Limb (tissue), 2 donors: ENCODE measurements at regions not wholly inside any gene's neighbourhood (a gene's known extent, or its start where the extent isn't known, plus 50 kb on each side); places are given as distances from the start of the nearest gene placed in this dataset.
"Not testable (repeated sequence)": the region's sequence is repeated elsewhere in the genome, so short reads cannot be mapped to it uniquely, and the experiment has no call there.

Experiments
- DNase-seq, 2 donors: peaks; one replicate each; pipeline ENCODE4 v3.0.0-alpha.2; 2016; ENCODE audit errors: extremely low spot score in 2 of 2

DNA sequence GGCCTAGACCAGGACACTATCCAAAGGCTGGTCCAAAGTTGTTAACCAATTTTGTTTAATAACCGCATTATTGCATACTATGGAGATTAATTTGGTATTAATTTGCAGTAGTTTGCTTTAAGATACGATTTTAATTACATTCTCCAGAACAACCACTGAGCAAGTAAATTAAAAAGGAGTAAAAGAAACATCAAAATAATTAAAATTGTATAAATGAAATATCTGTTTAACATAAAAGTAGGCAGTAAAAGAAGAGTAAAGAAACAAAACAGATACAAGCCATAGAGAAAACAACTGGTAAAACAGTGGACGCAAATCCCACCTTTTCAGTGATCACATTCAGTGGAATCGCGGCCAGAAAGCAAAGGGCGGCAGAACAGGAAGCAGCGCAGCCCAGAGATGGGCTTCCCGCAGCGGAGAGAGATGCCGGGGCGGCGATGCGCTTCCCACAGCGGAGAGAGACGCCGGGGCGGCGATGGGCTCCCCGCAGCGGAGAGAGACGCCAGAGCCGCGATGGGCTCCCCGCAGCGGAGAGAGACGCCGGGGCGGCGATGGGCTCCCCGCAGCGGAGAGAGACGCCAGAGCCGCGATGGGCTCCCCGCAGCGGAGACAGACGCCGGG is 176.8 kb downstream of the RTP5 start:
- no peak for DNase-seq

GRCh38 chr2:242047963-242048362 is 178.4 kb downstream of the RTP5 start:
- no peak for DNase-seq

DNA sequence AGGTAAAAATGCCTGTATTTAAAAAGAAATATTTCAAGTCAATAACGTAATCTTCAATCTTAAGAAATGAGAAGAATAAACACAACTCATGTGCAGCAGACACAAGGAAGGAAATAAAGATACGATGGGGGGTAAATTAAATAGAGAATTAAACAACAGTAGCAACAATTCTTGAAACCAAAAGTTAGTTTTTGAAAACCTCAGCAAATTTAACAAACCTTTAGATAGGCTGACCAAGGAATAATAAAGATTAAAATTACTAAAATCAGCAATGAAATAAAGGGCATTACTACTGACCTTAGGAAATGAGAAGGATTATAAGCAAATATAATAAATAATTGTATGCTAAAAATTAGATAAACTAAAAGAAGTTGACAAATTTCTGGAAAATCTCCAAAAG is 178.9 kb downstream of the RTP5 start:
- no peak for DNase-seq

DNA sequence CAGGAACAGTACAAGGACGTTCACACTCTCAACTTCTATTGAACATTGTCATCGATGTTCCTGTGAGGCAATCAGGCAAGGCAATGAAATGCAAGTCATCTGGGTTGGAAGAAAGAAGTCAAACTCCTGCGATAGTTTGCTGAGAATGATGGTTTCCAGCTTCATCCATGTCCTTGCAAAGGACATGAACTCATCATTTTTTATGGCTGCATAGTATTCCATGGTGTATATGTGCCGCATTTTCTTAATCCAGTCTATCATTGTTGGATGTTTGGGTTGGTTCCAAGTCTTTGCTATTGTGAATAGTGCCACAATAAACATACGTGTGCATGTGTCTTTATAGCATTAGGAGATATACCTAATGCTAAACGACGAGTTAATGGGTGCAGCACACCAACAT is 180.0 kb downstream of the RTP5 start:
- not testable (repeated sequence) for DNase-seq

- no peak for DNase-seq
Observed at GRCh38 chr2:242051463-242051862, 181.9 kb downstream of the RTP5 start.

- no peak for DNase-seq
Observed at GRCh38 chr2:242052421-242052820, 182.9 kb downstream of the RTP5 start.

- no peak for DNase-seq
Observed at GRCh38 chr2:242053921-242054320, 184.4 kb downstream of the RTP5 start.

DNA sequence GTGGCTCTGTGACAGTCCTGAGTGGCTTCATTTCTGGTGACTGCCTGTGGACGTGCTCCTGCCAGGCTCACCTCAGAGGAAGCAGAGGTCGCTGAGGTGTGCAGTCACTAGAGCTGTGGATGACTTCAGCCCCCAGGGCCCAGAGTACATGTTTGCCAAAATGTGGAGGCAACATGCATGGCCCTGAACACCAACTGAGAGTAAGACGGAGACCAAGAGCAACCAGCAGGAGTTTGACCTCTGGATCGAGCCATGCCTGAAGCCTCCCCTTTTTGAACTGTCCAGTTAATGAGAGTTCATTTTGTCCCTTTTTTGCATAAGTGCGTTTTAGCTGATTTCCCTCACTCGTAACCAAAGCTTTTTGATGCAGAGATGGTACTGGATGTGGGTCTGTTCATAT is 184.9 kb downstream of the RTP5 start:
- DNase-seq: no peak

DNA sequence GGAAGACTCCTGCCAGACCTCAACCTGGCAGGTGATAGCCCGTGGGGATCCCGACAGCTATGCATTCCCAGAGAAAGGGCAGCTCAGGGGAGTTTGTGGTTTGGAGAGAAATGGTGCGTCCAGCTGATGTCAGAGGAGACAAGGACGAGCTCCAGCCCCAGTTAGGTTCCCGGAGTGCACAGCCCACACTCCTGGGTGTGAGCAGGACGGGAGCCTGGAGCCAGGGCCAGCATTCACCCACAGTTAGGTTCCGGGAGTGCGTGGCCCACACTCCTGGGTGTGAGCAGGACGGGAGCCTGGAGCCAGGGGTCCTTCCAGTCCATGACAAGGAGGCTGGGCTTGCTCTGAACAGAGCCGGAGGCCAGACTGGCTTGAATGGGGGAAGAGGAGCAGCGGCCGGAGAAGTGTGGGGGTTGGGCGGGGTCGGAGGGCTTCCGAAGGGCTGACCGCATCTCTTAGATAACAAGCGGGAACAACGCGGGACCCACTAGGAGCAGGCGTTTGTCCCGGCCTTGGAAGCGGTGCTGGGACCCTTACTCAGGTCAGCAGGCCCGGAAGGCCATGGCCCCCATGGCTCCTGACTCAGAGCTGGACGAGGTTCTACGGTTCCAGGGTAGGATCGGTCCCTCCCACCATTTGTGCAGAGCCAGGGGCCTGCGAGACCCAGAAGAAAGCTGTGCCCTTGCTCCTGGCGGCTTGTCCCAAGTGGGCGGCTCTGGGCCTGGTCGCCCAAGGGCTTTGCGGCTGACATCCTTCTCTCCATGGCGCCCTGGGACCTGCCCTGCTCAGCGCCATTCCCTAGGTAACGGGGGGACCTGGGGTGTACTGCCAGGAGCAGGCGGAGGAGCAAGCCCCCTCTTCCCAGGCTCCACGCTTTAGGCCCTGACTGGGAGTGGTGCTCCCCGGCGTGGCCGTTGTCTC is 185.6 kb downstream of the RTP5 start:
- no peak for DNase-seq

DNA sequence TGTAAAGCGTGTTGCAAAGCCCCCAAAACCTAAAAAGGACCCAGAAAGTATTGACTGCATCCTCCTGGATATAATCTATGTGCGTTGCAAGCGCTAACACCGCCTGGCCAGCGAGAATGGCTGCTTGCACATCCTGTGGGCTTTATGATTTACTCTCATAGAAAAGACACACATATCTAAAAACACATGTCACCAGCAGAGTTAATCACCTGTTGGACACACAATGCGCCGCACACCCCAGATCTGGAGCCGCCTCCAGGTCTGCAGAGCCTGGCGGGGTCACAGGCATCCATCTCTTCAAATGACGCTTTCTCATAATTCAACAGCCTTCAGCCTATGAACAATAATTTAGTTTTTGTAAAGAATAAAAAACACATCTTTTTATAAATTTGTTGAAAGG is 186.5 kb downstream of the RTP5 start:
- no peak for DNase-seq

GRCh38 chr2:242056785-242057184 is 187.3 kb downstream of the RTP5 start:
- no peak for DNase-seq

DNA sequence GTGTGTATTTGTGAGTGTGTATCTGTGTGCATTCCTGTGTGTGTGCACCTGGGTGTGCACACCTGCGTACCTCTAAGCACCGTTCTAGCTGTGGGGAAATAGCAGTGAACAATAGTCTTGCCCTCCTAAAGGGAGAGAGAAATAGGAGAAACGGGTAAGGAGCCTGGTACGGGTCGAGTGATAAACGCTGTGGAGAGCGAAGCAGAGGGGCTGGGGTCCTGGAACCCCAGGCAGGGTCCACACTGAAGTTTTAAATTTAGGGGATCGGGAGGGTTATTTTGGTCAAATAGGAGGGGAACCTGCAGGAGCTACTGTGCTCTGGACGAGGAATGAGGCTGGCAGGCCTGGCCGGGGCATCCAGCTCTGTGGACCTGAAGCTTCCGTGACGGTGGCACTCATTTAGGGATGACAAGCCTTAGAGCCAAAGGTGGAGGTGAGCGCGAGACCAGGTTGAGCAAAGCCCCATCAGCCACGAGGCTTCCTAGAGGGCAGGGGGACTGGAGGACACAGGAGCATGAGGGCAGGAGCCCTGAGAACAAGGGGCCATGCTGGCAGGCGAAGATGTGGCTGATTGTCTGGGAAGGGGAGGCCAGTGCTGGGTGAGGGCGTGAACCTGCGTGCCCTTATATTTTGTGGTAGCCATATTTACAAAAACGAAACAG is 188.0 kb downstream of the RTP5 start:
- DNase-seq: no peak

DNA sequence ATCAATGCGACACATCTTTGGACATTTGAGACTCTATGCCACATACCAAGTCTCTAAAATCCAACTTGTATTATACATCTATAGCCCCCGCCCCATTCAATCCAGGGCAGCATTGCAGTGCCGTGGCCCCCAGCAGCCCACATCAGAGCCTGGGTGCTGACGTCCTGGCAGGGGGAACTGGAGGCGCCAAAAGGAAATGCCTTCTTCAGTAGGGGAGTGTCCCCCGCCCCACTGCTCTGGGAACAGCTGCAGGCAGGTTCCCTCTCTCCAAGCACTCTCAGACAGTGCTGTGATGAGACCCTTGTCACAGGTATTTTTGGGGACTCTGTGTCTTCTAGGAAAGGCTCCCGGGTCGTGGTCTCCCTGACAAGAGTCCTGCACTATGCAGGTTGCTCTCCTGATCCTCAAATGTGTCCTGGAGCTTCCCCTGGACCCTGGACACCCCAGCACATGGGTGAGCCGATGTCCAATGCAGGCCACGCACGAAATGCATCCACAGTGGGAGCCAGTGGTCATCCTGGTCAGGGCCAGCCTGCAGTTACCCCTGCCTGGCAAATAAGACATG is 188.7 kb downstream of the RTP5 start:
- no peak for DNase-seq

- no peak for DNase-seq
Observed at GRCh38 chr2:242059566-242059965, 190.0 kb downstream of the RTP5 start.

GRCh38 chr2:242060212-242060835 is 190.8 kb downstream of the RTP5 start:
- DNase-seq: no peak

DNA sequence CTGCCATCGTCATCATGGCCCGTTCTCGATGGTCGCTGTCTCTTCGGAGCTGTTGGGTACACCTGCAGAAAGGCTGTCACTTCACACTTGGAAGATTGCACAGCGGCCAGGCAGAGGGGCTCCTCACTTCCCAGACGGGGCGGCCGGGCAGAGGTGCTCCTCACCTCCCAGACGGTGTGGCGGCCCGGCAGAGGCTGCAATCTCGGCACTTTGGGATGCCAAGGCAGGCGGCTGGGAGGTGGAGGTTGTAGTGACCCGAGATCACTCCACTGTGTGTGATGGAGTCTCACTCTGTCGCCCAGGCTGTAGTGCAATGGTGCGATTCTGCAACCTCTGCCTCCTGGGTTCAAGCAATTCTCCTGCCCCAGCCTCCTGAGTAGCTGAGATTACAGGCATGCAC is 192.4 kb downstream of the RTP5 start:
- DNase-seq: not testable (repeated sequence)

- DNase-seq: no peak
Observed at GRCh38 chr2:242063436-242063835, 193.9 kb downstream of the RTP5 start.

DNA sequence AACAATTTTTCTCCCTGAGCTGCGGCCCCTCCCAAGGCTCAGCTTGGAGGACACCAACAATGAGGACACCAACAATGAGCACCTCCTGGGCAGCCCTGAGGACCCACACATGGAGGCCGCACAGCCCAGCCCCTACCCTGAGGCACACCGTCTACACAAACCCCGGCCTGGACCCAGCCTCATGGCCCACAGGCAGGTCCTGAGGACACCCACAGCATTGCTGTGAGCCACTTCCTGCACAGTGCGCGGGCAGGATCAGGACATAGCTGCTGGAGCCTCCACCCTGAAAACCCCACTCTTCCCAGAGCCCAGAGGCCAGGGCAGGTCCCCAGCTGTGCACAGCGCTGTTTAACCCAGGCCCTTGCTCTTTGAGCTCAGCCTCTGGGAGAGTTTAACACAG is 194.3 kb downstream of the RTP5 start:
- DNase-seq: no peak

DNA sequence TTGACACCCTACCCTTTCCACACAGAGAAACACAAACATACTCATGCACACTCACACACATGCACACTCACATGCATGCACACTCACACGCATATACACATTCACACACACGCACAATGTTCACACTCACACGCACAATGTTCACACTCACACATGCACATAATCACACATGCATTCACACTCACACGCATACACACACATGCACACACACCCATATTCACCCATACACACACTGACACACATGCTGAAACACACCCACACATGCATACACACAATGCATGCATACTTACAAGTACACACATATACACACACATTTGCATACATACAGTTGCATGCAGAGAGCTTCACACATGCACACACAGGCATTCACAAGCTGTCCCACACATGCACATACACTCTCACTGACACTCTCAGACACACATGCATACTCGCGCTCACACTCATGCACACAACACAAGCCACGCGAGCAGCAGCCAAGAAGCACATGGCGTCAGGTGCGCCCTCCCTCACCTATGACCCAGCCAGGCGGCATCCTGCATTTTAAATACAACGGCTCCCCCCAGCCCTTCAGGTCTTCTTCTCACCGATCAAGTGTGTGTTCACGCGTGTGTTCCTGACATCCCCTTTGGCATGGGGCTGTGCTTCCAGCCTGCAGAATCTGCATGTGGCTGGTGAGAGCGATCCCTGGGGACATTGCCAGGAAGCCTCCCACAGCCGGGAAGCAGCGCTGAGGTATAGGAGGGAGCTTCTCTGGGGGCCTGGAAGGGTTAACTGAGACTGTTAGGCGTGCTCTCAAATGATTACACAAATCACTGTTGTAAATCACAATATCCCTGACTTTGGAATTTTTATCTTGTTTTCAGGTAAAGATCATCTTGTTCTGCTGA is 195.1 kb downstream of the RTP5 start:
- DNase-seq: no peak

DNA sequence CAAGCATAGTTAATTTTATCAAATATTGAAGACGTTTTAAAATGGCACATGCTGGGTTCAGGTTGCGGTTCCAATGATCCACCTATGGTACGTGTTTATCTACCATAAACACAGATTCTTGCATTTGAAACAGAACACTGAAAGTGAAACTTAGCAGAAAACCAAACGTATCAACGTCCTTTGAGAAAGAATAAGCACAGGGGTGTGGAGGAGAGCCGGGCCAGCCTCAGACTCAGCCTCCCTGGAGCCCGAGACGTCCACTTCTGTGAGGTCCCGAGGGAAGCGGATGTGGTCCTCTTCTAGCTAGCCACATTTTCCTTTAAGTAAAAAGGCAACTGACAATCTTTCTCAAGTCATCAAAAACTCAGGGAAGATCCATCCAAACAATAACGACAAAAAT is 195.9 kb downstream of the RTP5 start:
- no peak for DNase-seq

GRCh38 chr2:242069018-242069417 is 199.5 kb downstream of the RTP5 start:
- no peak for DNase-seq
